ENCODE measurements at regions not wholly inside any gene's neighbourhood (a gene's known extent, or its start where the extent isn't known, plus 50 kb on each side); places are given as distances from the start of the nearest gene placed in this dataset.

DNA sequence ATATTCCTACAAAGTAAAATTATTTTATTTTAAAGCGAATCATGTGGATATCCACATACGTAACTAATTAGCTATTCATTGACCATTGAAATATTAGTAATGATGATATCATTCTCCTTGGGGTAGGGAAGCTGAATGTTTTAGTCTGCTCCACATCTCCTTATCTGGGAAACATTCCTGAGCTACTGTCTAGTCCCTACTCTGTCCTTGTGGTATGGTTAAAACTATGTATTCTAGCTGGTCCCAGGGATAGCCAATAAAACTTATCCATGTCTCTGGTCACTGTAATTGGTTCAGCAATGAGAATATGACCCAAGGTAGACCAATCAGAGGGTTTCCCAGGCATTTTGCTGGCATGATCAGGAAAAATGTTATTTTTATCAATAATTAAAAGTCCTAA lies 76.0 kb upstream of the DAP start:
- H3K27ac ChIP-seq: no peak overlapping the region
- no peak overlapping the region for H3K4me3 ChIP-seq
- H3K36me3 ChIP-seq: no peaks in the 10 kb centered on the region
- ATAC-seq: no peak
- no peaks in the 10 kb centered on the region for H3K27me3 ChIP-seq
- DNase-seq: no peak
- H3K9me3 ChIP-seq: no peaks in the 10 kb centered on the region
- no peaks in the 10 kb centered on the region for H3K4me1 ChIP-seq
- TF ChIP-seq, protein P1, sequence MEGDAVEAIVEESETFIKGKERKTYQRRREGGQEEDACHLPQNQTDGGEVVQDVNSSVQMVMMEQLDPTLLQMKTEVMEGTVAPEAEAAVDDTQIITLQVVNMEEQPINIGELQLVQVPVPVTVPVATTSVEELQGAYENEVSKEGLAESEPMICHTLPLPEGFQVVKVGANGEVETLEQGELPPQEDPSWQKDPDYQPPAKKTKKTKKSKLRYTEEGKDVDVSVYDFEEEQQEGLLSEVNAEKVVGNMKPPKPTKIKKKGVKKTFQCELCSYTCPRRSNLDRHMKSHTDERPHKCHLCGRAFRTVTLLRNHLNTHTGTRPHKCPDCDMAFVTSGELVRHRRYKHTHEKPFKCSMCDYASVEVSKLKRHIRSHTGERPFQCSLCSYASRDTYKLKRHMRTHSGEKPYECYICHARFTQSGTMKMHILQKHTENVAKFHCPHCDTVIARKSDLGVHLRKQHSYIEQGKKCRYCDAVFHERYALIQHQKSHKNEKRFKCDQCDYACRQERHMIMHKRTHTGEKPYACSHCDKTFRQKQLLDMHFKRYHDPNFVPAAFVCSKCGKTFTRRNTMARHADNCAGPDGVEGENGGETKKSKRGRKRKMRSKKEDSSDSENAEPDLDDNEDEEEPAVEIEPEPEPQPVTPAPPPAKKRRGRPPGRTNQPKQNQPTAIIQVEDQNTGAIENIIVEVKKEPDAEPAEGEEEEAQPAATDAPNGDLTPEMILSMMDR (IDR thresholded peaks at IDR 0.05 in 4 of 5, conservative IDR thresholded peaks at IDR 0.05 in 1 of 5): no peak
- TF ChIP-seq POLR2A (IDR thresholded peaks at IDR 0.05): no peak
- intact Hi-C loops (cut with DNase I; ENCODE audit: low total_unique reads): no loop called here
- in situ Hi-C loops (cut with MboI; ENCODE audit: low sequenced_read_pairs in 4 of 4): no loop called here

DNA sequence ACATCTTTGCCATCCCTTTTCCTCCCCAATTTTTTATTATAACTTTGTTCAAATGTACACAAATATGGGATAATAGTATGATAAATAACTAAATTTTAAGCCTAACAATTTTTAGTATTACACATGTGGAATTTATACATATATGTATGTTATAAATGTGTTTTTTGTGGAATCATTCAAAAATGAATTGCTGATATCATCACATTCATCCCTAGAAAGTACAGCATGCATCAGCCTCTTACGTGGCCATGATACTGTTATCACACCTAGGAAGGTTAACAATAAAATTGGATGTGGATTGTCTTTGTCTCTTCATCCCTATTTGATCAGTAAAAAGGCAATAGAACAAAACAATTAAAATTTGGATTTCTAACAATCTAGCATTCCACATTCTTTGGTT lies 73.7 kb upstream of the DAP start:
- Histone ChIP-seq H3K27me3 (no peaks in the 10 kb centered on the region), H3K4me3 (no peak overlapping the region), H3K4me1 (no peaks in the 10 kb centered on the region), H3K36me3 (no peaks in the 10 kb centered on the region), H3K27ac (no peak overlapping the region), H3K9me3 (no peaks in the 10 kb centered on the region)
- in situ Hi-C loops (cut with MboI; ENCODE audit: low sequenced_read_pairs in 4 of 4) (no loop called here), intact Hi-C loops (cut with DNase I; ENCODE audit: low total_unique reads) (no loop called here)
- no peak for DNase-seq
- ATAC-seq: no peak
- TF ChIP-seq POLR2A (IDR thresholded peaks at IDR 0.05): no peak
- TF ChIP-seq, protein P1 (IDR thresholded peaks at IDR 0.05 in 4 of 5, conservative IDR thresholded peaks at IDR 0.05 in 1 of 5): no peak

DNA sequence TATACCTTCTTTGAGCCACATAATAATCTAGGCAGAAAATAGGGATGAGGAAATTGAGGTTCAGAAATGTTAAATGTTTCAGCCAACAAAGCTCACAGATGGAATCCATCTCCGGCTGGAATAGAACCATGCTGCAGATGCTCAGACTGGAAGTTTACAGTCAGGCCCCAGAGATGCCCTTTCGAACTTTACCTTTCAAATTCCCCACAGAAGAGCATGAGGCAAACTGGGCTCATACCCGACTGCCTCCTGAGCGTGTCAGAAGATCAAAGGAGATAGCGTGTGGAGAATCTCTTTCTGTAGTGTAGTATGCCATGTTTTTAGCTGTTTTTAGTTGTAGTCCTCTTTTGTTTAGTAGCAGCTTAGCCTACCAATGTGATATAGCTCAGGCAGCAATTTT lies 72.0 kb upstream of the DAP start:
- DNase-seq (no peak), ATAC-seq (no peak)
- no peaks in the 10 kb centered on the region for H3K36me3 ChIP-seq
- in situ Hi-C loops (cut with MboI; ENCODE audit: low sequenced_read_pairs in 4 of 4): no loop called here
- no peaks in the 10 kb centered on the region for H3K9me3 ChIP-seq
- no peaks in the 10 kb centered on the region for H3K27me3 ChIP-seq
- TF ChIP-seq, protein P1 (IDR thresholded peaks at IDR 0.05 in 4 of 5, conservative IDR thresholded peaks at IDR 0.05 in 1 of 5): no peak
- TF ChIP-seq POLR2A (IDR thresholded peaks at IDR 0.05): no peak
- no peaks in the 10 kb centered on the region for H3K4me1 ChIP-seq
- no peak overlapping the region for H3K4me3 ChIP-seq
- intact Hi-C loops (cut with DNase I; ENCODE audit: low total_unique reads): no loop called here
- no peak overlapping the region for H3K27ac ChIP-seq

DNA sequence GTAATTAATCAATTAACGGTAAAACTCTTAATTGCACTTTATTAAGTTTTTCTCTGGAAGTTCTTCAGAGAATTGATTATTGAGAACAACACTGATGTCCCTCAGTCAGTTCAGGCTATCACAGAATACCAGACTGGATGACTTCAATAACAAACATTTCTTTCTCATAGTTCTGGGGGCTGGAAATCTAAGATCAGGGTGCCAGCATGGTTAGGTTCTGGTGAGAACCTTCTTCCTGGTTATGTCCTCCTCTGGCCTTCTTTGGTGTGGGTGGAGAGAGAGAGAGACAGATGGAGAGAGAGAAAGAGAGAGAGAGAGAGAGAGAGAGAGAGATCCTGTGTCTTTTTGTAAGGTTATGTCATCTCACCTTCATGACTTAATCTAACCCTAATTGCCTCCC lies 71.4 kb upstream of the DAP start:
- Histone ChIP-seq H3K27ac (no peak overlapping the region), H3K4me3 (no peak overlapping the region), H3K27me3 (no peaks in the 10 kb centered on the region), H3K4me1 (no peaks in the 10 kb centered on the region), H3K9me3 (no peaks in the 10 kb centered on the region), H3K36me3 (no peaks in the 10 kb centered on the region)
- ATAC-seq (no peak), DNase-seq (no peak)
- TF ChIP-seq, protein P1 (IDR thresholded peaks at IDR 0.05 in 4 of 5, conservative IDR thresholded peaks at IDR 0.05 in 1 of 5): no peak
- TF ChIP-seq POLR2A (IDR thresholded peaks at IDR 0.05): no peak
- intact Hi-C loops (cut with DNase I; ENCODE audit: low total_unique reads): no loop called here
- in situ Hi-C loops (cut with MboI; ENCODE audit: low sequenced_read_pairs in 4 of 4): no loop called here

DNA sequence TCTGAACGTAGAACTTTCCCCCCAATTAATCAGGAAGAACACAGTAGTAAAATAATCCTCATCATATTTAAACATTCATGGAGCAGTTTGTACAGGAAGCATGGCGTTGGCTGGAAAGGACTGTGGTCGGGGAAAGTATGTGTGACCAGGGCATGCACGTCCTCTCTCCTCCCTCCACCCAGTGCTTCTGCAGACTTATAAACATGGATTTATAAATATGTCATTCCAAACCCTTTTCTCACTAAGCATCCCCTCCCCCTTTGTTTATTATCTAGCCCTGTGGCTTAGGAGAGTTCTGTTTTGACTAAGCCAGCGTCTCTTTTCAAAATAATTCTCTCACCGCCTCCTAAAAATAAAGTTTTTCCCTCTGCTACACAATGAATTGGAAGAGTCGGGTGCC lies 70.4 kb upstream of the DAP start:
- Histone ChIP-seq H3K9me3 (no peaks in the 10 kb centered on the region), H3K36me3 (no peaks in the 10 kb centered on the region), H3K4me3 (no peak overlapping the region), H3K27ac (no peak overlapping the region), H3K4me1 (no peaks in the 10 kb centered on the region), H3K27me3 (no peaks in the 10 kb centered on the region)
- DNase-seq (no peak), ATAC-seq (no peak)
- TF ChIP-seq, protein P1 (IDR thresholded peaks at IDR 0.05 in 4 of 5, conservative IDR thresholded peaks at IDR 0.05 in 1 of 5): no peak
- no peak for TF ChIP-seq POLR2A (IDR thresholded peaks at IDR 0.05)
- in situ Hi-C loops (cut with MboI; ENCODE audit: low sequenced_read_pairs in 4 of 4) (no loop called here), intact Hi-C loops (cut with DNase I; ENCODE audit: low total_unique reads) (no loop called here)

Measured in gastrocnemius medialis (tissue), 4 donors.